ENCODE measurements at regions not wholly inside any gene's neighbourhood (a gene's known extent, or its start where the extent isn't known, plus 50 kb on each side); places are given as distances from the start of the nearest gene placed in this dataset.
A peak's percentile ranks its signal among the peaks of the same experiment; 100 is the strongest.

DNA sequence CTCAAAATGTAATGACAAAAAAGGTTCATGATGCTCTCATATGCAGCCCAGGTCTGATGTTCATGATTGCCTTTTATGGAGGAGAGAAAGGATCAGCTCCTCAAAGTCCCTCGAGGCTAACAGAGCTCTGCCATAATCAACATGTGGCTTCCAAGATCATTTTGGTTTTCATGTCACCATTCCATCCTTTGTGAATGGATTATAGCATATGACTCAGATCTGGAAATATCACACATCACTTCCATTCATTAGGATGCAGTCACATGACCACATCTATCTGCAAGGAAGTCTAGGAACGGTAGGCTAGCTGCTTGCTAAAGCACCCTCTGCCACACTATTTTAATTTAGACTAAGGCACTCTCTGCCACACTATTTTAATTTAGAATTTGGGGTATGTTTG lies 77.6 kb downstream of the COX18 start:
- Histone ChIP-seq H3K4me2 (ENCODE audit: insufficient read depth, low read length) (no peak overlapping the region), H3K9ac (replicated peaks; ENCODE audit: extremely low read depth, insufficient read depth, low read length) (no peak overlapping the region), H3K27me3 (ENCODE audit: control insufficient read depth in 2 of 2, insufficient read depth in 2 of 2, low read length in 2 of 2) (no peaks in the 10 kb centered on the region), H3K27ac (ENCODE audit: insufficient read depth, low read depth, low read length) (no peak overlapping the region), H3K9me1 (replicated peaks; ENCODE audit: control insufficient read depth, extremely low read depth, insufficient read depth, low read length) (no peaks in the 10 kb centered on the region), H3K4me1 (ENCODE audit: control insufficient read depth, extremely low read depth, insufficient read depth, low read length) (no peaks in the 10 kb centered on the region), H3K9me3 (replicated peaks; ENCODE audit: control insufficient read depth, insufficient read depth, low read length) (no peaks in the 10 kb centered on the region), H3K36me3 (ENCODE audit: control insufficient read depth in 2 of 2, extremely low read depth in 1 of 2, insufficient read depth in 2 of 2, low read length in 2 of 2) (no peaks in the 10 kb centered on the region), H3K4me3 (replicated peaks in 1 of 3; ENCODE audit: insufficient read depth in 1 of 3, low read depth in 1 of 3, low read length in 3 of 3) (no peak overlapping the region), H2AFZ (ENCODE audit: low read depth, low read length) (no peak overlapping the region), H3K79me2 (ENCODE audit: control insufficient read depth, insufficient read depth, low read length) (no peaks in the 10 kb centered on the region), H4K20me1 (replicated peaks; ENCODE audit: control insufficient read depth, extremely low read depth, insufficient read depth, low read length) (no peaks in the 10 kb centered on the region)
- ChIA-PET CTCF (interaction anchor here (1.4 kb wide), 1 partner anchor 14 kb away, joined by 3 read pairs; no protein-coding TSS in a partner anchor), POLR2A (no interaction called here)
- DNase-seq (ENCODE audit: low read depth, low spot score) = no peak
- intact Hi-C loops (cut with micrococcal nuclease) = no loop called here
- no TSS peak for BruUV-seq (replicated peaks)
- dilution Hi-C loops (cut with MboI; ENCODE audit: extremely low pct_ligation_motif_present, low sequenced_read_pairs) = no loop called here
- TF ChIP-seq POLR2A (IDR thresholded peaks at IDR 0.05; ENCODE audit: low read depth, low read length) (no peak), GATA2 (IDR thresholded peaks at IDR 0.05; ENCODE audit: insufficient read depth, insufficient read length, low read depth, low read length) (no peak), FOS (IDR thresholded peaks at IDR 0.05; ENCODE audit: borderline replicate concordance, insufficient read depth, low read length) (no peak), JUN (IDR thresholded peaks at IDR 0.05; ENCODE audit: borderline replicate concordance, insufficient read depth, insufficient read length, low read depth) (no peak), EZH2 (IDR thresholded peaks at IDR 0.05; ENCODE audit: borderline replicate concordance, low read depth, low read length, severe bottlenecking) (no peak), POLR2AphosphoS5 (IDR thresholded peaks at IDR 0.05; ENCODE audit: insufficient read depth, low read depth, low read length) (no peak), MYC (IDR thresholded peaks at IDR 0.05; ENCODE audit: low read depth, low read length) (no peak)
- TF ChIP-seq, protein P1, sequence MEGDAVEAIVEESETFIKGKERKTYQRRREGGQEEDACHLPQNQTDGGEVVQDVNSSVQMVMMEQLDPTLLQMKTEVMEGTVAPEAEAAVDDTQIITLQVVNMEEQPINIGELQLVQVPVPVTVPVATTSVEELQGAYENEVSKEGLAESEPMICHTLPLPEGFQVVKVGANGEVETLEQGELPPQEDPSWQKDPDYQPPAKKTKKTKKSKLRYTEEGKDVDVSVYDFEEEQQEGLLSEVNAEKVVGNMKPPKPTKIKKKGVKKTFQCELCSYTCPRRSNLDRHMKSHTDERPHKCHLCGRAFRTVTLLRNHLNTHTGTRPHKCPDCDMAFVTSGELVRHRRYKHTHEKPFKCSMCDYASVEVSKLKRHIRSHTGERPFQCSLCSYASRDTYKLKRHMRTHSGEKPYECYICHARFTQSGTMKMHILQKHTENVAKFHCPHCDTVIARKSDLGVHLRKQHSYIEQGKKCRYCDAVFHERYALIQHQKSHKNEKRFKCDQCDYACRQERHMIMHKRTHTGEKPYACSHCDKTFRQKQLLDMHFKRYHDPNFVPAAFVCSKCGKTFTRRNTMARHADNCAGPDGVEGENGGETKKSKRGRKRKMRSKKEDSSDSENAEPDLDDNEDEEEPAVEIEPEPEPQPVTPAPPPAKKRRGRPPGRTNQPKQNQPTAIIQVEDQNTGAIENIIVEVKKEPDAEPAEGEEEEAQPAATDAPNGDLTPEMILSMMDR (IDR thresholded peaks at IDR 0.05; ENCODE audit: extremely low read depth in 1 of 2, insufficient read depth in 1 of 2, low read depth in 1 of 2, low read length in 2 of 2) = no peak
- TF ChIP-seq, protein P2, sequence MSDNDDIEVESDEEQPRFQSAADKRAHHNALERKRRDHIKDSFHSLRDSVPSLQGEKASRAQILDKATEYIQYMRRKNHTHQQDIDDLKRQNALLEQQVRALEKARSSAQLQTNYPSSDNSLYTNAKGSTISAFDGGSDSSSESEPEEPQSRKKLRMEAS (IDR thresholded peaks at IDR 0.05; ENCODE audit: insufficient read depth, insufficient read length) = no peak
- peak; percentile 81 for FAIRE-seq
